Body of pancreas (tissue), 4 donors: ENCODE measurements at regions not wholly inside any gene's neighbourhood (a gene's known extent, or its start where the extent isn't known, plus 50 kb on each side); places are given as distances from the start of the nearest gene placed in this dataset.

Experiments
- ATAC-seq: fragments of 150-250 bp; one replicate; pipeline ENCODE4 v1.9.1; 2016
- DNase-seq, 4 donors: peaks; one replicate each; pipeline ENCODE4 v3.0.0-alpha.2; 2019
- H3K27ac ChIP-seq, 4 donors: fragments of 200-600 bp; sonication (generic); 1 replicate in 3 of 4; 2 replicates in 1 of 4; pipeline versions ENCODE4 v1.5.1 to v1.6.1; 2016 to 2019; ENCODE audit warnings: mild to moderate bottlenecking in 1 of 4, mixed read lengths in 1 of 4, moderate library complexity in 1 of 4
- H3K27me3 ChIP-seq, 2 donors: fragments of 200-600 bp; sonication (generic); one replicate each; pipeline ENCODE4 v1.6.0; 2016; ENCODE audit warnings: mild to moderate bottlenecking in 1 of 2
- H3K36me3 ChIP-seq, 2 donors: fragments of 200-600 bp; sonication (generic); replicated peaks in 1 of 2; 2 replicates each; pipeline ENCODE4 v1.5.1; 2016; ENCODE audit warnings: low read depth in 2 of 2; ENCODE audit not compliant: insufficient read depth in 1 of 2
- H3K4me1 ChIP-seq: fragments of 200-600 bp; sonication (generic); one replicate; pipeline ENCODE4 v1.6.0; 2016
- H3K4me3 ChIP-seq, 2 donors: fragments of 200-600 bp; sonication (generic); 1 replicate in 1 of 2; 2 replicates in 1 of 2; pipeline ENCODE4 v1.5.1; 2016 to 2019
- H3K9me3 ChIP-seq, 3 donors: fragments of 200-600 bp; sonication (generic); 1 replicate in 2 of 3; 2 replicates in 1 of 3; pipeline ENCODE4 v1.5.1; 2016
- POLR2A ChIP-seq, 3 donors: fragments of 450-650 bp; IDR thresholded peaks; one replicate each; pipeline ENCODE4 v1.6.1; 2016; ENCODE audit warnings: antibody characterized with exemption in 3 of 3, mild to moderate bottlenecking in 2 of 3
- WGBS, 2 donors: methylation state at CpG; one replicate each; pipeline ENCODE4 v1.1.5; 2017; 5-methylcytosine and 5-hydroxymethylcytosine counted together
- intact Hi-C: fragments of 100-400 bp; cut with DNase I; formaldehyde crosslinking; loops from one replicate; pipeline ENCODE4 v1.15.1; 2023
- TF ChIP-seq, protein P1 (sequence below), 7 experiments: fragments of 450-650 bp in 4 of 7; fragments of 200-600 bp in 3 of 7; sonication (generic) in 3 of 7; IDR thresholded peaks; one replicate each; pipeline ENCODE4 v1.5.1; 2016 to 2019; ENCODE audit warnings: antibody characterized with exemption in 7 of 7

DNA sequence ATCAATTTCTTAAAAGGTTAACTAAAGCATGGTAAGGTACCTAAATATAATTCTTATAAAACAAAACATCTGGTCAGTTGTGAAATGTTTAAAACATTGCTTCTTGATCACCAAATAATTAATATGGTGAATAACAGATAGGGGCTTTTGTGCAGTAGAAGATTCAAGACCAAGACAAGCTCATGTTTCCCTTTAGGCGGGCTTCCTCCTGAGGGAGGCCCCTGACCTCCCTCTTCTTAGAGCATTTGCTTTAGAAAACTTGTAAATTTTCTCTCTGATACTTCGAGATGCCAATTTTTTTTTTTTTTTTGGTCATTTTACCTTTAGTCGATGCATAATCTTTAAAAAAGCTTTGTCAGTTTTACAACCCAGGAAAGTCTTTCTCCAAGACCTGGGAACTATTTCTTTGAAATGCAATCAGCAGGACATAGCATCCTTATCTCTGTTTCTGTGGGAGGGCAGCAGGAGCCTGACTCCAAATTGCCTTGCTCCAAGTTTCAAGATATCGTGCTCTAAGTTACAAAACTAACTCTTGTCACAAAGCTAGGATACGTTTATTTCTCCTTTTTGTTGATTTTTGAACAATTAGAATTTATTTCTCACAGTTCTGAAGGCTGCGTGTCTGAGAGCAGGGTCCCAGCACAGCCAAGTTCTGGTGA is 66.6 kb upstream of the BICD1 start:
- Histone ChIP-seq H3K36me3 (no peaks in the 10 kb centered on the region), H3K27ac (no peak overlapping the region), H3K4me3 (no peak overlapping the region), H3K27me3 (no peaks in the 10 kb centered on the region), H3K4me1 (no peaks in the 10 kb centered on the region), H3K9me3 (peaks cover 0 to 12% (median 0%) of the 10 kb centered on the region in 3 donors)
- no peak for DNase-seq
- intact Hi-C loops = no loop called here
- ATAC-seq = no peak
- TF ChIP-seq POLR2A (IDR thresholded peaks at IDR 0.05) = no peak
- TF ChIP-seq, protein P1, sequence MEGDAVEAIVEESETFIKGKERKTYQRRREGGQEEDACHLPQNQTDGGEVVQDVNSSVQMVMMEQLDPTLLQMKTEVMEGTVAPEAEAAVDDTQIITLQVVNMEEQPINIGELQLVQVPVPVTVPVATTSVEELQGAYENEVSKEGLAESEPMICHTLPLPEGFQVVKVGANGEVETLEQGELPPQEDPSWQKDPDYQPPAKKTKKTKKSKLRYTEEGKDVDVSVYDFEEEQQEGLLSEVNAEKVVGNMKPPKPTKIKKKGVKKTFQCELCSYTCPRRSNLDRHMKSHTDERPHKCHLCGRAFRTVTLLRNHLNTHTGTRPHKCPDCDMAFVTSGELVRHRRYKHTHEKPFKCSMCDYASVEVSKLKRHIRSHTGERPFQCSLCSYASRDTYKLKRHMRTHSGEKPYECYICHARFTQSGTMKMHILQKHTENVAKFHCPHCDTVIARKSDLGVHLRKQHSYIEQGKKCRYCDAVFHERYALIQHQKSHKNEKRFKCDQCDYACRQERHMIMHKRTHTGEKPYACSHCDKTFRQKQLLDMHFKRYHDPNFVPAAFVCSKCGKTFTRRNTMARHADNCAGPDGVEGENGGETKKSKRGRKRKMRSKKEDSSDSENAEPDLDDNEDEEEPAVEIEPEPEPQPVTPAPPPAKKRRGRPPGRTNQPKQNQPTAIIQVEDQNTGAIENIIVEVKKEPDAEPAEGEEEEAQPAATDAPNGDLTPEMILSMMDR (IDR thresholded peaks at IDR 0.05) = no peak
- 41 to 55% methylated on average over 6 of the region's 6 CpGs for WGBS, 2 donors

DNA sequence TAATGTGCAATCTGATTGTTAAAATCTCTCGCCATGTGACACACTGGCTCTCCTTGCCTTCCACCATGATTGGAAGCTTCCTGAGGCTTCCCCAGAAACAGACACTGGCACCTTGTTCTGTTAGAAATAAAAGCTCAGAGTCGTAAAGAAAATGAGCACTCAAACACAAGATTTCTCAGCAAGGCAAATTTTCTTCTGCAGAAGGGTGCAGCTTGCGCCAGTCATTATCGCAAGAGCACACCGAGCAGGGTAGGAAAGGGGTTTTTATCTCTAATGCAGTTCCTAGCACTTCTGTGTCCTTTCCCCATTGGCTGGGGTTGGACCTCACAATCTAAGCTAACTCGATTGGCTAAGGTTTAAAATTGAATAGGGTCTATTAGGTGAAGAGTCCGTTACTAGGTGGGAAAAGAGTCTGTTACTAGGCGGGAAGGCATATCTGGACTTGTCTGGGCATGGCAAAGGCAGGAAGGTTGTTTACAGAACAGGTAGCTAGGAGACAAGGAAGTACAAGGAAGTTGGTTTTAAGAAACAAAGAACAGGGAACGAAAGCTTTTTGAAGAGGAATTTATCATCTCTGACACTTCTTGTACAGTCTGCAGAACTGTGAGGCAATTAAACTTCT is 62.6 kb upstream of the BICD1 start:
- Histone ChIP-seq H3K27ac (no peak overlapping the region), H3K4me1 (no peaks in the 10 kb centered on the region), H3K9me3 (peaks cover 0 to 12% (median 0%) of the 10 kb centered on the region in 3 donors), H3K27me3 (no peaks in the 10 kb centered on the region), H3K4me3 (no peak overlapping the region), H3K36me3 (no peaks in the 10 kb centered on the region)
- ATAC-seq (no peak), DNase-seq (no peak)
- intact Hi-C loops = no loop called here
- TF ChIP-seq, protein P1 (IDR thresholded peaks at IDR 0.05) = no peak
- no peak for TF ChIP-seq POLR2A (IDR thresholded peaks at IDR 0.05)
- 69 to 85% methylated on average over 9 of the region's 9 CpGs for WGBS, 2 donors

DNA sequence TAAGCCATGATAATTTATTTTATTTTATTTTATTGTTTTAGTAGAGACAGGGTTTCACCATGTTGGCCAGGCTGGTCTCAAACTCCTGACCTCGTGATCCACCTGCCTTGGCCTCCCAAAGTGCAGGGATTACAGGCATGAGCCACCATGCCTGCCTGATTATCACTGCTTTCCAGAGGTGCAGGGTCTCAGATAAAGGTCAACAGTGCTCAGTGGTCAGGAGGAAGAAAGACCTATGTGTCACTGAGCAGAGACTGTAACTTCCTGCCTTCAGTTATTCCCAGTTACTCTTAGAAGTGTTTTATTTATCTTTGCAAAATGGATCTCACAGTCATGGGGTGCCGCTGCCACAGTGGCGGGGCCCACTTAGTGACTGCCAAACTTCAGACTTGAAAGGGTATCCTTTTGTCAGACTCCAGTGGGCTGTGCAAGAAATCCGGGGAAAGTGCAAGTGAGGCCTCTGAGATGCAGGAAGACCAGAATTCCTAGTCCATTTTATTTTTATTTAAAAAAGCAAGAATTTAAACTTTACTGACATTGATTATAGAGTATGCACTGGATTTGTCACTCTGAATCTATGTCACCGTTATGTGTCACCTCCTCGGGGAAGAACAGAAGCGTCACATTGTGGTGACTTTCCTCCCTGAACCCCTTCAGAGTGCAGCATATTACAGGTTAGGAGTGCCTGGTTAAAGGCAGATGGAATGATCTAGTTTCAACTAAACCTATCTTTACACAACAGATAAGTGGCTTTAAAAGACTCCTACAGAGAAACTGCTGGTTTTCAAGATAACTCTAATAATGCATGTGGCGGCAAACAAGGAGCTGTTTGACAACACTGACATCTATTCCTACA is 59.1 kb upstream of the BICD1 start:
- no peak overlapping the region for H3K27ac ChIP-seq
- H3K9me3 ChIP-seq = peaks cover 0 to 12% (median 0%) of the 10 kb centered on the region in 3 donors
- TF ChIP-seq, protein P1 (IDR thresholded peaks at IDR 0.05) = no peak
- TF ChIP-seq POLR2A (IDR thresholded peaks at IDR 0.05) = no peak
- no peak for DNase-seq
- no peak for ATAC-seq
- intact Hi-C loops = no loop called here
- H3K4me3 ChIP-seq = no peak overlapping the region
- no peaks in the 10 kb centered on the region for H3K27me3 ChIP-seq
- 81 to 82% methylated on average over 8 of the region's 8 CpGs for WGBS, 2 donors
- no peaks in the 10 kb centered on the region for H3K36me3 ChIP-seq
- no peaks in the 10 kb centered on the region for H3K4me1 ChIP-seq

DNA sequence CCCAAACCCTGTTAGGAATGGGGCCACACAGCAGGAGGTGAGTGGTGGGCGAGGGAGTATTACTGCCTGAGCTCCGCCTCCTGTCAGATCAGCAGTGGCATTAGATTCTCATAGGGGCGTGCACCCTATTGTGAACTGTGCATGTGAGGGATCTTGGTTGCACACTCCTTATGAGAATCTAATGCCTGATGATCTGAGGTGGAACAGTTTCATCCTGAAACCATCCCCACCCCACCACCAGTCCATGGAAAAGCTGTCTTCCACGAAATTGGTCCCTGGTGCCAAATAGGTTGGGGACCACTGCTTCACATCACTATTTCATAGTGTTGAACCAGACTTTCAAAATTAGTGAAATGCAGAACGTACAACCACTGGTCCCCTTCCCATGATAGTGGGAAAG is 57.9 kb upstream of the BICD1 start:
- no peaks in the 10 kb centered on the region for H3K4me1 ChIP-seq
- 64 to 89% methylated on average over 2 to 5 of the region's 5 CpGs for WGBS, 2 donors
- DNase-seq = no peak
- H3K36me3 ChIP-seq = no peaks in the 10 kb centered on the region
- H3K27me3 ChIP-seq = no peaks in the 10 kb centered on the region
- peaks cover 0 to 6% (median 0%) of the 10 kb centered on the region in 3 donors for H3K9me3 ChIP-seq
- no peak overlapping the region for H3K27ac ChIP-seq
- no peak overlapping the region for H3K4me3 ChIP-seq
- intact Hi-C loops = no loop called here
- TF ChIP-seq, protein P1 (IDR thresholded peaks at IDR 0.05) = no peak
- no peak for TF ChIP-seq POLR2A (IDR thresholded peaks at IDR 0.05)
- no peak for ATAC-seq
